Smooth muscle cell (in vitro differentiated cells): ENCODE measurements at regions not wholly inside any gene's neighbourhood (a gene's known extent, or its start where the extent isn't known, plus 50 kb on each side); places are given as distances from the start of the nearest gene placed in this dataset.

Experiments used
- DNase-seq: peaks from one replicate; lab custom pipeline; 2025; ENCODE audit not compliant: unreplicated experiment; lab: John Stamatoyannopoulos, UW
- H2AFZ ChIP-seq: fragments of 200-600 bp; sonication (generic); 2 replicates; pipeline ENCODE4 v1.6.0; 2016; ENCODE audit warnings: antibody characterized with exemption, low read depth, mild to moderate bottlenecking
- H3F3A ChIP-seq: fragments of 200-600 bp; sonication (generic); 2 replicates; pipeline ENCODE4 v1.6.0; 2017; ENCODE audit warnings: antibody characterized with exemption, low read depth
- H3K27ac ChIP-seq: fragments of 200-600 bp; sonication (generic); 2 replicates; pipeline ENCODE4 v1.5.1; 2016; ENCODE audit warnings: low read depth, mild to moderate bottlenecking
- H3K27me3 ChIP-seq: fragments of 200-600 bp; sonication (generic); 2 replicates; pipeline ENCODE4 v1.6.1; 2016; ENCODE audit warnings: low read depth, mild to moderate bottlenecking
- H3K36me3 ChIP-seq: fragments of 200-600 bp; sonication (generic); 2 replicates; pipeline ENCODE4 v1.5.1; 2016; ENCODE audit warnings: low read depth
- H3K4me1 ChIP-seq: fragments of 200-600 bp; sonication (generic); 2 replicates; pipeline ENCODE4 v1.5.1; 2016; ENCODE audit warnings: low read depth
- H3K4me2 ChIP-seq: fragments of 200-600 bp; sonication (generic); 2 replicates; pipeline ENCODE4 v1.6.0; 2016; ENCODE audit warnings: mild to moderate bottlenecking
- H3K4me3 ChIP-seq: fragments of 200-600 bp; sonication (generic); 2 replicates; pipeline ENCODE4 v1.5.1; 2016; ENCODE audit warnings: mild to moderate bottlenecking
- H3K79me2 ChIP-seq: fragments of 200-600 bp; sonication (generic); 2 replicates; pipeline ENCODE4 v1.6.0; 2016; ENCODE audit warnings: low read depth, mild to moderate bottlenecking
- H3K9ac ChIP-seq: fragments of 200-600 bp; sonication (generic); 2 replicates; pipeline ENCODE4 v1.6.0; 2016; ENCODE audit warnings: low read depth
- H3K9me3 ChIP-seq: fragments of 200-600 bp; sonication (generic); replicated peaks from 2 replicates; pipeline ENCODE4 v1.5.1; 2016; ENCODE audit warnings: low read depth
- H4K20me1 ChIP-seq: fragments of 200-600 bp; sonication (generic); 2 replicates; pipeline ENCODE4 v1.6.0; 2016; ENCODE audit warnings: low read depth
- WGBS: methylation state at CpG from one replicate; pipeline ENCODE4 v1.1.7; 2016; ENCODE audit warnings: low lambda C conversion rate; 5-methylcytosine and 5-hydroxymethylcytosine counted together
- TF ChIP-seq, protein P1 (sequence below): fragments of 200-600 bp; sonication (generic); IDR thresholded peaks from 2 replicates; pipeline ENCODE4 v1.5.1; 2017; ENCODE audit warnings: borderline replicate concordance, mild to moderate bottlenecking, antibody characterized with exemption; ENCODE audit not compliant: insufficient read depth, poor library complexity, severe bottlenecking

DNA sequence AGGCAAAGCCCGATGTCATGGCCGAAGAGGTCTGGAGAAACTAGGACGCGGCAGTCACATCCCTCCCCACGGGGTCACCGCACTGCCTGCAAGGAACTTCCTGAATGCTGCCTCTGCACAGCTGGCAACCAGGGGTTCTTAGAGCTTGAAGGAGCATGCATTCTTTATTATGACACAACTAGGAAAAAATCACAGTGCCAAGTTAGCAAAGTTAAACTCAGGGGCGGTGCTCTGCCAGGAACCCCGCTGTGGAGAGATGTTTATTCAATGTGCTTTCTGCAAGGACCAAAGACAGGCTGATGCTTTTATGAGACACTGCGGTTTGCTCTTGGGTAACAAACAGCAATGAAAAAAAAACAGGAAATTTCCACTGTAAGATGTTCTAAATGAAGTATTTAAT lies 287.3 kb upstream of the FOXQ1 start:
- WGBS: 29% methylated on average over 9 of the region's 9 CpGs
- Histone ChIP-seq H3F3A (no peaks in the 10 kb centered on the region), H3K27ac (peak overlapping the region; percentile 35), H3K4me3 (no peak overlapping the region), H3K9me3 (no peaks in the 10 kb centered on the region), H4K20me1 (no peaks in the 10 kb centered on the region), H3K27me3 (no peaks in the 10 kb centered on the region), H3K36me3 (no peaks in the 10 kb centered on the region), H3K9ac (no peak overlapping the region), H3K79me2 (no peaks in the 10 kb centered on the region), H2AFZ (no peak overlapping the region), H3K4me2 (peak overlapping the region; percentile 16), H3K4me1 (no peaks in the 10 kb centered on the region)
- TF ChIP-seq, protein P1, sequence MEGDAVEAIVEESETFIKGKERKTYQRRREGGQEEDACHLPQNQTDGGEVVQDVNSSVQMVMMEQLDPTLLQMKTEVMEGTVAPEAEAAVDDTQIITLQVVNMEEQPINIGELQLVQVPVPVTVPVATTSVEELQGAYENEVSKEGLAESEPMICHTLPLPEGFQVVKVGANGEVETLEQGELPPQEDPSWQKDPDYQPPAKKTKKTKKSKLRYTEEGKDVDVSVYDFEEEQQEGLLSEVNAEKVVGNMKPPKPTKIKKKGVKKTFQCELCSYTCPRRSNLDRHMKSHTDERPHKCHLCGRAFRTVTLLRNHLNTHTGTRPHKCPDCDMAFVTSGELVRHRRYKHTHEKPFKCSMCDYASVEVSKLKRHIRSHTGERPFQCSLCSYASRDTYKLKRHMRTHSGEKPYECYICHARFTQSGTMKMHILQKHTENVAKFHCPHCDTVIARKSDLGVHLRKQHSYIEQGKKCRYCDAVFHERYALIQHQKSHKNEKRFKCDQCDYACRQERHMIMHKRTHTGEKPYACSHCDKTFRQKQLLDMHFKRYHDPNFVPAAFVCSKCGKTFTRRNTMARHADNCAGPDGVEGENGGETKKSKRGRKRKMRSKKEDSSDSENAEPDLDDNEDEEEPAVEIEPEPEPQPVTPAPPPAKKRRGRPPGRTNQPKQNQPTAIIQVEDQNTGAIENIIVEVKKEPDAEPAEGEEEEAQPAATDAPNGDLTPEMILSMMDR: no peak
- DNase-seq: peak; percentile 12

DNA sequence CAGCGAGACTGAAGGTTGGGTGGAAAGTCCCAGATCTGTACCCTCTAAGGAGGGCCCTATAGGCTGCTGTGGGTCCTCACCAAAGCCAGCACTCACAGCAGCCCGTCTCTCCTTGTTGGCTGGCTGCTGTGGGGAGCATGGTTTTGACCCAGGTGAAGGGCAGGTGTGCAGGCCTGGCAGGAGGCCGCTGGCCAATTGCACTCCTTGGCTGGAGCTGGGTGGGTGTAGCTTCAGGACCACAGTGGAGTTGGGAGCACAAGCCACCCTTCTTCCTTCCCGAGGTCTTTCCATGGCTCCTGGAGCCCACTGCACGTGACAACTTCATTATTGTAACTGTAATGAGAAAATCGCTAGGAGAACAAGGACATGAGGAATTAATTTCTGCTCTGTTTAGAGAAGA lies 287.7 kb upstream of the FOXQ1 start:
- DNase-seq: no peak
- Histone ChIP-seq H3K27ac (peak overlapping the region; percentile 35), H3F3A (no peaks in the 10 kb centered on the region), H3K79me2 (no peaks in the 10 kb centered on the region), H3K4me2 (peak overlapping the region; percentile 16), H3K27me3 (no peaks in the 10 kb centered on the region), H3K9ac (no peak overlapping the region), H3K9me3 (no peaks in the 10 kb centered on the region), H3K36me3 (no peaks in the 10 kb centered on the region), H2AFZ (no peak overlapping the region), H4K20me1 (no peaks in the 10 kb centered on the region), H3K4me3 (no peak overlapping the region), H3K4me1 (no peaks in the 10 kb centered on the region)
- WGBS: 90% methylated on average over 6 of the region's 6 CpGs
- TF ChIP-seq, protein P1: no peak

DNA sequence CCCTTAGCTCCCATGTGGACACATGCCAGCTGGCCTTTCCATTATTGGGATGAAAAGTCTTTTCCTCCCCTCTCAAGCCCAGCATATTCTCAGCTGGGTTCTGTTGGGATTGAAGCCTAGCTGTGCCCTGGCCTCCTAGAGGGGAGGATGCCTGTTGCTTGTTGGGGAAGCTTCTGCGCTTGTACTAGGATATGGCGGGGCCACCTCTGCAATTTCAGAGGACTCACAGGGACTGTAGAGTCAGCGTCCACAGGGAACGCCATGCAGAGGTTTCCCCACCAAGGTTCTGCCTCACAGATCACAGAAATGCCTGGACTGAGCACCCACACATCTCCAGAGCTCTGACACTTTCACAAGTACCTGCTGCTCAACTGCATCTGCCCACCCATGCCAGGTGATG lies 288.7 kb upstream of the FOXQ1 start:
- H3K79me2 ChIP-seq: no peaks in the 10 kb centered on the region
- H3K27ac ChIP-seq: no peak overlapping the region
- TF ChIP-seq, protein P1: no peak
- H3K4me2 ChIP-seq: no peak overlapping the region
- H2AFZ ChIP-seq: no peak overlapping the region
- H3K27me3 ChIP-seq: no peaks in the 10 kb centered on the region
- DNase-seq: no peak
- H3K9me3 ChIP-seq: no peaks in the 10 kb centered on the region
- no peak overlapping the region for H3K9ac ChIP-seq
- H3K4me3 ChIP-seq: no peak overlapping the region
- no peaks in the 10 kb centered on the region for H3K36me3 ChIP-seq
- H4K20me1 ChIP-seq: no peaks in the 10 kb centered on the region
- 94% methylated on average over 4 of the region's 4 CpGs for WGBS
- no peaks in the 10 kb centered on the region for H3F3A ChIP-seq
- no peaks in the 10 kb centered on the region for H3K4me1 ChIP-seq

DNA sequence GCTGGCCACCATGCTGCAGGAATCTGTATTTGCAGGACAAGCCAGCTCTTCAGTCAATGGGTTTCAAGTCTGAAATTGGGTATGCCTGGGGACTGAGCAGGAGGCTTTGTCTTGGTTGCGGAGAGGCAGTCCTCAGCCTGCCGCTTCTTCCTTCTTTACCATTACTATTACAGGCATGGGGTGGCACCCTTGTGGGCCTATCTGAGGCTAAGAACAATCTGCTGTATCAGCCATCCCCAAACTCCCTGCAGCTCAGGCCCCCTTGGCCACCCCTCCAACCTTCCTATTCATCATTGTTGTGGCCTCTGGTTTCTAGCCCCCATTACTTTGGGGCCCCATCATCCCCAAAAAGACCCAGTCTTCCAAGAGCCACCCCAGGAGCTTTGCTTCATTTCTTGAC lies 289.2 kb upstream of the FOXQ1 start:
- H3K36me3 ChIP-seq: no peaks in the 10 kb centered on the region
- H3K79me2 ChIP-seq: no peaks in the 10 kb centered on the region
- no peaks in the 10 kb centered on the region for H3K27me3 ChIP-seq
- WGBS: 92% methylated on average over 2 of the region's 2 CpGs
- H3K9ac ChIP-seq: no peak overlapping the region
- H4K20me1 ChIP-seq: no peaks in the 10 kb centered on the region
- TF ChIP-seq, protein P1: no peak
- DNase-seq: no peak
- H3F3A ChIP-seq: no peaks in the 10 kb centered on the region
- no peak overlapping the region for H3K4me2 ChIP-seq
- no peak overlapping the region for H3K4me3 ChIP-seq
- H3K9me3 ChIP-seq: no peaks in the 10 kb centered on the region
- H3K4me1 ChIP-seq: no peaks in the 10 kb centered on the region
- no peak overlapping the region for H2AFZ ChIP-seq
- H3K27ac ChIP-seq: no peak overlapping the region
